Esophagus squamous epithelium (tissue), 5 donors: ENCODE measurements at regions not wholly inside any gene's neighbourhood (a gene's known extent, or its start where the extent isn't known, plus 50 kb on each side); places are given as distances from the start of the nearest gene placed in this dataset.

Experiments
- DNase-seq: peaks from one replicate; lab custom pipeline; 2025; lab: John Stamatoyannopoulos, UW
- H3K27ac ChIP-seq, 4 donors: fragments of 200-600 bp; sonication (generic); one replicate each; pipeline ENCODE4 v1.5.1; 2016 to 2019; ENCODE audit warnings: mild to moderate bottlenecking in 1 of 4
- H3K27me3 ChIP-seq, 4 donors: fragments of 200-600 bp; sonication (generic); 1 replicate in 3 of 4; 2 replicates in 1 of 4; pipeline versions ENCODE4 v1.5.1 to v1.6.0; 2017 to 2021; ENCODE audit warnings: antibody characterized with exemption in 1 of 4
- H3K36me3 ChIP-seq, 3 donors: fragments of 200-600 bp; sonication (generic); one replicate each; pipeline ENCODE4 v1.5.1; 2016 to 2019
- H3K4me1 ChIP-seq, 3 donors: fragments of 200-600 bp; sonication (generic); one replicate each; pipeline ENCODE4 v1.5.1; 2017 to 2019
- H3K4me3 ChIP-seq, 4 donors: fragments of 200-600 bp; sonication (generic); 1 replicate in 3 of 4; 2 replicates in 1 of 4; pipeline ENCODE4 v1.5.1; 2016 to 2019; ENCODE audit warnings: mild to moderate bottlenecking in 2 of 4, moderate library complexity in 1 of 4
- H3K9me3 ChIP-seq, 3 donors: fragments of 200-600 bp; sonication (generic); one replicate each; pipeline ENCODE4 v1.5.1; 2016 to 2019
- POLR2A ChIP-seq, 4 donors: fragments of 450-650 bp; IDR thresholded peaks; one replicate each; pipeline ENCODE4 v1.6.1; 2017; ENCODE audit warnings: antibody characterized with exemption in 4 of 4, mild to moderate bottlenecking in 4 of 4, moderate library complexity in 3 of 4
- whole genome bisulfite sequencing, 2 donors: methylation state at CpG; one replicate each; pipeline ENCODE4 v1.1.5; 2018; 5-methylcytosine and 5-hydroxymethylcytosine counted together
- intact Hi-C: fragments of 100-400 bp; cut with DNase I; formaldehyde crosslinking; loops from one replicate; pipeline ENCODE4 v1.15.0; 2022
- TF ChIP-seq, protein P1 (sequence below), 6 experiments: fragments of 450-650 bp in 4 of 6; fragments of 200-600 bp in 2 of 6; sonication (generic) in 2 of 6; IDR thresholded peaks; one replicate each; pipeline ENCODE4 v1.5.1; 2016 to 2019; ENCODE audit warnings: antibody characterized with exemption in 6 of 6, mild to moderate bottlenecking in 4 of 6, moderate library complexity in 4 of 6
- donor health status: DM: yes; HTN: yes; CAD: no.

DNA sequence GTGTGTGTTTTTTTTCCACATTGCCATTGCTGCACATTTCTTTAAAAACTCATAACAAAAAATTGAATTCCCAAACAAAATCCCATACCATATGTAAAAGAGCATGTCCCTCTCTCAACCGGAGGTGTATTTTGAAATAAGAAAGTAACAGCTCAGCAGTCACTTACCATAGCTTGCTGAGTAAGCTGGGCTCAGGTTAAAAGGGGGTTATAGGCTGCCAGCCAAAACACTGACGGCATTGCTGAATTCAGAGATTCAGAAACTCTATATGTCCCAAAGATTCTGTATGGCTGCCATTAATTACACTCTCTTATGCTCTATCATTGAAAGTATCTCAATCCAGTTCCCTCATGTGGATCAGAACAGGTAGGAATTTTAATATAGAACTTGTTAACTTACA is 276.0 kb downstream of the FOXG1 start:
- intact Hi-C loops: no loop called here
- no peaks in the 10 kb centered on the region for H3K4me1 ChIP-seq
- no peaks in the 10 kb centered on the region for H3K36me3 ChIP-seq
- no peak for DNase-seq
- TF ChIP-seq POLR2A (IDR thresholded peaks at IDR 0.05): no peak
- TF ChIP-seq, protein P1, sequence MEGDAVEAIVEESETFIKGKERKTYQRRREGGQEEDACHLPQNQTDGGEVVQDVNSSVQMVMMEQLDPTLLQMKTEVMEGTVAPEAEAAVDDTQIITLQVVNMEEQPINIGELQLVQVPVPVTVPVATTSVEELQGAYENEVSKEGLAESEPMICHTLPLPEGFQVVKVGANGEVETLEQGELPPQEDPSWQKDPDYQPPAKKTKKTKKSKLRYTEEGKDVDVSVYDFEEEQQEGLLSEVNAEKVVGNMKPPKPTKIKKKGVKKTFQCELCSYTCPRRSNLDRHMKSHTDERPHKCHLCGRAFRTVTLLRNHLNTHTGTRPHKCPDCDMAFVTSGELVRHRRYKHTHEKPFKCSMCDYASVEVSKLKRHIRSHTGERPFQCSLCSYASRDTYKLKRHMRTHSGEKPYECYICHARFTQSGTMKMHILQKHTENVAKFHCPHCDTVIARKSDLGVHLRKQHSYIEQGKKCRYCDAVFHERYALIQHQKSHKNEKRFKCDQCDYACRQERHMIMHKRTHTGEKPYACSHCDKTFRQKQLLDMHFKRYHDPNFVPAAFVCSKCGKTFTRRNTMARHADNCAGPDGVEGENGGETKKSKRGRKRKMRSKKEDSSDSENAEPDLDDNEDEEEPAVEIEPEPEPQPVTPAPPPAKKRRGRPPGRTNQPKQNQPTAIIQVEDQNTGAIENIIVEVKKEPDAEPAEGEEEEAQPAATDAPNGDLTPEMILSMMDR (IDR thresholded peaks at IDR 0.05): no peak
- no peaks in the 10 kb centered on the region for H3K27me3 ChIP-seq
- no peak overlapping the region for H3K4me3 ChIP-seq
- H3K9me3 ChIP-seq: no peaks in the 10 kb centered on the region
- WGBS, 2 donors: 70 to 76% methylated on average over 2 of the region's 2 CpGs
- H3K27ac ChIP-seq: no peak overlapping the region

DNA sequence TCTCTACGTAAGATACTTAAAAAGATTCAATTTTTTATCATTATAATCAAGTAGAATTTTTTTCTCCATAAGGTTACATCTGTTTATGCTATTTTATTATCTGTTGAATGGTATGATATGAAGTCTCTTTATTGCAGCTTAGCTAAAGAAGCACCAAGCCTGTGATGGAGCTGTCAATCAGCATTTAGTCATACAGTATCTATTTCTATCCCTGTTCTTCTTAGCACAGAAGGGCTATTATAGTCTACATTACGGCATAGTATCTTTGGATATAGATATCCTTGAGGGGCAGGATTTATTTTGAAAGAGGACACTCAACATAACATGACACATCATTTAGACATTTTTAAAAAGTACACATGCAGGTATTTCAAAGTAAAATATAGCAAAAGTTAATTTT is 277.1 kb downstream of the FOXG1 start:
- intact Hi-C loops: no loop called here
- H3K27me3 ChIP-seq: no peaks in the 10 kb centered on the region

DNA sequence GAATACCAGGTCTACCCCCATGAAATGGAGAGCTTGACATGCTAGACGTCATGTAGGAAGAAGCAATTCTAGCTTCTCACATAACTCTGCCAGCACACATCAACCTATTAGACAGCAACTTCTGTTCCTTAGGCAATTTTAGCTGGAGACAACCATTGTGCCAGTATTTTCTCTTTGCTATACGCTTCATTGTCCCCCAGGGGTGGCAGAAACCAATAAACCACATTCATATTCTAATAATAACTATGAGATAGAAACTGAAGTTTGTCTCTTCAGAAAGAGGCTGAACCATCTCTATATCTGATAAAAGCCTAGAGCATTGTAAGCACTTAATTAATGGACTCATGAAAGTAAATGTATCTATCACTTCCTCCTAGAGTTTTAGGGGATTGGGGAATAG is 278.6 kb downstream of the FOXG1 start:
- Histone ChIP-seq H3K27ac (no peak overlapping the region), H3K4me1 (no peaks in the 10 kb centered on the region), H3K36me3 (no peaks in the 10 kb centered on the region), H3K4me3 (no peak overlapping the region), H3K9me3 (peaks cover 0 to 4% (median under 1%) of the 10 kb centered on the region in 3 donors), H3K27me3 (no peaks in the 10 kb centered on the region)
- TF ChIP-seq, protein P1 (IDR thresholded peaks at IDR 0.05): no peak
- TF ChIP-seq POLR2A (IDR thresholded peaks at IDR 0.05): no peak
- DNase-seq: no peak
- intact Hi-C loops: no loop called here
- 48 to 59% methylated on average over 2 of the region's 2 CpGs for WGBS, 2 donors

More for the DNA sequence above, 277.1 kb downstream of the FOXG1 start:
- TF ChIP-seq, protein P1 (IDR thresholded peaks at IDR 0.05): no peak
- no peak for TF ChIP-seq POLR2A (IDR thresholded peaks at IDR 0.05)
- Histone ChIP-seq H3K27ac (no peak overlapping the region), H3K36me3 (no peaks in the 10 kb centered on the region), H3K4me3 (no peak overlapping the region), H3K9me3 (no peaks in the 10 kb centered on the region), H3K4me1 (no peaks in the 10 kb centered on the region)
- WGBS, 2 donors: 81 to 82% methylated on average over 2 of the region's 2 CpGs
- no peak for DNase-seq

DNA sequence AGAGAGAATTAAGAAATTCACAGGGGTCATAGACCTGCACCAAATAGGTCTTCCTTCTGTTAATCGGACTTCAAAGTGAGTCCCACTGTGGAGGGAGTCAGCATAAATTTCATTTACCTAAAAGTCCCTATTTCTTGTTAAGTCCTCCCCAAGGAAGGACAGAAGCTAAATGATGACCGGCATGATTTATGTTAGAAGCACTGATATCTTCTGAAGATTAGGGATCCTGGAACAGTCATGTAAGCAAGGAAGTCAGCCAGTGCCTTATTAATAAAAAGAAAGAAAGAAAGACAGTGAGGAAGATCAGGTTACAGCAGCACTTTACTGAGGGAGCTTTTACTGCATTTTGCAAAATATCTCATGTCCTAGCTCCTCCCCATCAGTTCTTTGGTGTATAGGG is 287.5 kb downstream of the FOXG1 start:
- Histone ChIP-seq H3K4me1 (no peaks in the 10 kb centered on the region), H3K4me3 (no peak overlapping the region), H3K36me3 (no peaks in the 10 kb centered on the region), H3K27me3 (no peaks in the 10 kb centered on the region), H3K9me3 (peaks cover 0 to 11% (median 7%) of the 10 kb centered on the region in 3 donors), H3K27ac (no peak overlapping the region)
- intact Hi-C loops: no loop called here
- WGBS, 2 donors: 55 to 71% methylated on average over 2 of the region's 2 CpGs
- TF ChIP-seq POLR2A (IDR thresholded peaks at IDR 0.05): no peak
- TF ChIP-seq, protein P1 (IDR thresholded peaks at IDR 0.05): no peak
- no peak for DNase-seq

DNA sequence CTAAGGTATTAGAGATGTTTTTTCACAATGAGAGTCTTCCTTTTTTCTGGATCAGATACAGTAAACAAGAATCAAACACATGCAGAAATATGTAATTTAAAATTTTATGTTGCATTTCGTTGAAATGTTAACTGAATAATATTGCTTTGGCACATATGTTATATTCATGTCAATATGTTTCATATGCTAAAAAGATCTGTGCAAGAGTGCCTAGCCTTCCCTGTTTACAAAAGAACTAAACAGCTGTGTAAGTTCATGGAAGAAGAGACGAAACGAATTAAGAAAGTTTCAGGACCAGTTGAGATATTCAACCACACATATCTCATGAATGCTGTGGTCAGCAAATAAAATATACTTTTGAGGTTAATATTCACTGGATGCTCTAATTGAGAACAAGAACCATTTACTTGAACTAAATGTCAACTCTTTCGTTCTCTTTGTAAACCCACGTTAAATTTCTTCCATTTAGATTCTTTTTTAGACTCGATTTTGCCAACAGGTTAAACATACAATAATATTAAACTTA is 289.5 kb downstream of the FOXG1 start:
- intact Hi-C loops: no loop called here
- WGBS, 2 donors: 53 to 70% methylated on average over 6 of the region's 6 CpGs
- no peak for TF ChIP-seq POLR2A (IDR thresholded peaks at IDR 0.05)
- TF ChIP-seq, protein P1 (IDR thresholded peaks at IDR 0.05): no peak

More for the DNA sequence above, 289.5 kb downstream of the FOXG1 start:
- H3K4me1 ChIP-seq: no peaks in the 10 kb centered on the region
- H3K9me3 ChIP-seq: no peaks in the 10 kb centered on the region
- DNase-seq: no peak
- no peak overlapping the region for H3K27ac ChIP-seq
- H3K36me3 ChIP-seq: no peaks in the 10 kb centered on the region
- no peak overlapping the region for H3K4me3 ChIP-seq
- no peaks in the 10 kb centered on the region for H3K27me3 ChIP-seq
